D721Med (cell line): ENCODE measurements at regions not wholly inside any gene's neighbourhood (a gene's known extent, or its start where the extent isn't known, plus 50 kb on each side); places are given as distances from the start of the nearest gene placed in this dataset.
A peak's percentile ranks its signal among the peaks of the same experiment; 100 is the strongest.

ENCODE experiments used
- DNase-seq: peaks from one replicate; pipeline ENCODE4 v3.0.0; 2011; ENCODE audit warnings: low spot score; ENCODE audit not compliant: insufficient read length
- FAIRE-seq: peaks from 2 replicates; lab custom pipeline; 2011; peaks lifted over from hg19 to GRCh38; lab: Jason Lieb, UNC
- CTCF ChIP-seq: IDR thresholded peaks from 2 replicates; pipeline ENCODE4 v1.5.1; 2012; ENCODE audit warnings: mild to moderate bottlenecking, control low read depth; ENCODE audit not compliant: insufficient read depth; ENCODE audit errors: missing control alignments

- no peak for TF ChIP-seq CTCF
- FAIRE-seq = no peak
- DNase-seq = no peak
Measured at GRCh38 chr2:222074674-222075073, 224.1 kb downstream of the PAX3 start.

GRCh38 chr2:222071911-222072310 is 226.9 kb downstream of the PAX3 start:
- DNase-seq (no peak), FAIRE-seq (no peak)
- TF ChIP-seq CTCF = no peak

- no peak for TF ChIP-seq CTCF
- DNase-seq (no peak), FAIRE-seq (no peak)
Measured at GRCh38 chr2:222064286-222064685, 234.5 kb downstream of the PAX3 start.

GRCh38 chr2:222058819-222059445 is 239.9 kb downstream of the PAX3 start:
- FAIRE-seq (no peak), DNase-seq (no peak)
- TF ChIP-seq CTCF = no peak

GRCh38 chr2:222057347-222058073 is 241.3 kb downstream of the PAX3 start:
- DNase-seq (no peak), FAIRE-seq (peak; percentile 90)
- peak; percentile 54 for TF ChIP-seq CTCF

- TF ChIP-seq CTCF = no peak
- no peak for FAIRE-seq
- DNase-seq = no peak
Measured at GRCh38 chr2:222055328-222055727, 243.5 kb downstream of the PAX3 start.

GRCh38 chr2:222054813-222055212 is 244.0 kb downstream of the PAX3 start:
- DNase-seq (no peak), FAIRE-seq (no peak)
- TF ChIP-seq CTCF = no peak
